ENCODE measurements at regions not wholly inside any gene's neighbourhood (a gene's known extent, or its start where the extent isn't known, plus 50 kb on each side); places are given as distances from the start of the nearest gene placed in this dataset.
A peak's percentile ranks its signal among the peaks of the same experiment; 100 is the strongest.

DNA sequence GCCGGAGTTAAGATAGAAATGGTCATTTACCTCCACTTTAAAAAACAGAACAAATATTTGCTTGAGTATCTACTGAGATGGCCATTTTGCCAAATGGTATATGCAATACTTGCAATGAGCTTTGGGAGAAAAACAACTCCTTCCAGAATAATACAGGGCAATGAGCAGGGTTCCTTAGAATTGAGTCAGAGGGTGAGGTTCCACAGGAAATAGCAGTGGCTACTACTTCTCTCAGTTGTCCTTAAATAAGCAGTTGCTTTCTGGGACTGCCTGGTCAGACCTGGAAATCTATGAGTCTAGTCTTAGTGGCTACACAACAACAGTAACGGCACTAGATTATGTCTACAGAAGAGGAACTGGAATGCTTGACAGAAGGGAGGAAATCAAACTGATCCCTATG, 80.9 kb upstream of the CCDC85A start:
- peak; percentile 43 for DNase-seq (ENCODE audit: low spot score)

GRCh38 chr2:56104962-56105361, 78.8 kb upstream of the CCDC85A start:
- no peak for DNase-seq (ENCODE audit: low spot score)

GRCh38 chr2:56107502-56108220, 76.1 kb upstream of the CCDC85A start:
- DNase-seq (ENCODE audit: low spot score): no peak

GRCh38 chr2:56108806-56109205, 75.0 kb upstream of the CCDC85A start:
- no peak for DNase-seq (ENCODE audit: low spot score)

- DNase-seq (ENCODE audit: low spot score): no peak
Measured at GRCh38 chr2:56109994-56110393, 73.8 kb upstream of the CCDC85A start.

DNA sequence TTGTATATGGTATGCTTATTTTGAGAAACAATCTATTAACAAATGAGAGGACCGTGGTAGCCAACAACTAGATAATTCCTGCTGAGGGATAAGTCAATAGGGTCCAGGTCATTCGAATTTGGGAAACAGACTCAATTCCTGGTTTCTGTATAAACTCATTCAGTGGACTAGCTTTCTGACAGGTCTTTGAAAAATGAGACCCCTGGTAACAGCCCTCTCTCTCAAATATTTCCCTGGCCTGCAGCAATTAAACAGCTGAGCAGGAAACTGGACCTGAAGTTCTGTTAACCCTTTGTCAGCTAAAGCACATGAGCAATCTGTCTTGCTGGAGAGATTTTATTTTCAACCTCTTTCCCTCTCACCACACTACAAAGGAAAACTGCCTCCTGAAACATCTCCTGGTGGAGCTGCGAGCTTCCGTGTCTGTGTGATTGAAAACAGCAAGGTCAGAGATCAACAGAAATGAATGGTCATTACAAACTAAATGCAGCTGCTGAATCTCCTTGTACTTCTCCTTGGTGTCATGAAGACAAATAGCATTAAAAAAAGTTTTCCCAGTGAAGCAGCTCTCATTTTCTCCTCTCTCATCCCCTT, 70.3 kb upstream of the CCDC85A start:
- no peak for DNase-seq (ENCODE audit: low spot score)

DNA sequence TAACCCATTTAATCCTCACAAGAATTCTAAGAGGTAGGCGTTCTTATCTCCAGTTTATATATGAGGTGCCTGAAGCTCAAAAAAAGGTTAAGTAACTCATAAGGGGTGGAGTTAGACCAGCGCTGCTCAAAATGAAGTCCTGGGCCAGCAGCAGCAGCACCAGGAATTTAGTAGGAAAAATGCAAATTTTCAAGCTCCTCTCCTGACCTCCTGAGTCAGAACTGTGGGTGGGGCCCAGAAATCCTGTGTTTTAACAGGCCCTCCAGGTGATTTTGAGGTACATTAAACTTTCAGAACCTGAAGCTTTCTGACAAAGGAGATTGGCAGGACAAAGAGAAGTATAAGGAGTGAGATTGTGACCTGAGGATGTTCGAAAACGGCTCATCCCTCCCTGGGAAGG, 66.0 kb upstream of the CCDC85A start:
- DNase-seq (ENCODE audit: low spot score): no peak

DNA sequence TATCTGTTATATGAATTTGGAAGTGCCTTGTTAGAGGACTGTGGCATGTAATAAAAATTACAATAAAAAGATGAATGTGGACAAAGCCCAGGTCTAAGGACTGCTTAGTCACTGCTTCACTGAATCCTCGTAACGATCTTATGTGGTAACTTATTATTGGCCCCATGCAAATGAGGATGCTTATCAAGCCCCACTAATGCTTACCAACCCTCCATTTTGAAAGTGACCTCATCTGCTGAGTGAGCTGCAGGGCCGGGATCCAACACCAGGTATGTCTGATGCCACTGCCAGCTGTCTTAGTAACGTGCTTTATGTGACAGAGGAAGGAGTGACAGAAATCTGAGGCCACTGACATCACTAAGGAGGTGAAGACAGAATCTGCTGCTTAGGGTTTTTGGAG, 65.3 kb upstream of the CCDC85A start:
- no peak for DNase-seq (ENCODE audit: low spot score)

- DNase-seq (ENCODE audit: low spot score): no peak
Measured at GRCh38 chr2:56121995-56122394, 61.8 kb upstream of the CCDC85A start.

DNA sequence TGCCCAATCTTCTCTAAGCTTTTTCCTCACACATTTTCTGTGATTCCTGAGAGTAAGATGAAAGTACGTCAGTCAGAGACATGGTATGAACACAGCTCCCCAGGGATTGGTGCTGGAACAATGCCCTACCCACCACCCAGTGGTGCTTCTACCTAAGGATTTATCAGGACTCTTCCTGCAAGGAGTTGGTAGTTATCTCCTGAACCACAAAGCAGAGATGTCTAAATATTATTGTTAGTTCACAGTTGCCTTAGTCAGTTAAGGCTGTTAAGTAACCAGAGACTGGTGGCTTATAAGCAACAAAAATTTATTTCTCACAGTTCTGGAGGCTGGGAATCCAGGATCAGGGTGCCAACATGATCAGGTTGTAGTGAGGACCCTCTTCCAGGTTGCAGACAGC, 60.3 kb upstream of the CCDC85A start:
- no peak for DNase-seq (ENCODE audit: low spot score)

- DNase-seq (ENCODE audit: low spot score): no peak
Measured at GRCh38 chr2:56127010-56127409, 56.8 kb upstream of the CCDC85A start.

DNA sequence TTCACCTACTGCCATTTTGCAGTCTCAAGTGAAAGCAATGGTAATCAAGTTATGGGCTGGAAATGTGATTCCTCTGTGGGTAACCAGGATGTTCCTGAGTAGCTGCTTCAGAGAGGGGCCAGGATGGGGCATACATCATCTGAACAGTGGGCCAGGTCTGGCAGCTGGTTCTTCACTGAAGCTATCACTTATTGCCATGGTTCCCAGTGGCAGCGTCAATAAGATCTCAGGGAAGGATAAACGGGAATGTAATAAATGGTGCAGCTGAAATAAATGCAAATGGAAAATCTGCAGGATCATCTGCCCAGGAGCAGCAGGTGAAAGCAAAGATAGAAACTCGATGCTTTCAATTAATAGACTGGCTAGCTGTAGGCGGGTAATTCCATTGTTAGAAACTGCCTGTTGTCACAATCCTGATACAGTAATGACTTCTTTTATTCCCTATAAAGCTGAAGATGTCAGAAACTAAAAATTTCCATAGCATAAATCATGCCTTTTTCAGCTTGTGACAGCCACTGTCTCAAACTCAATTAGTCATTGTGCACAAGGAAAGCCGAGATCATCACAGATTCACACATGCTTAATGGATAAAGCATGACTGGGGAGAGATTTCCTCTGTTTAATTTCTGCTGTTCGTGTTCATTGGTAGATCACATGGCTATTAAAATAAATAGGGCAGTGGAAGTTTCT, 56.2 kb upstream of the CCDC85A start:
- DNase-seq (ENCODE audit: low spot score): no peak

DNA sequence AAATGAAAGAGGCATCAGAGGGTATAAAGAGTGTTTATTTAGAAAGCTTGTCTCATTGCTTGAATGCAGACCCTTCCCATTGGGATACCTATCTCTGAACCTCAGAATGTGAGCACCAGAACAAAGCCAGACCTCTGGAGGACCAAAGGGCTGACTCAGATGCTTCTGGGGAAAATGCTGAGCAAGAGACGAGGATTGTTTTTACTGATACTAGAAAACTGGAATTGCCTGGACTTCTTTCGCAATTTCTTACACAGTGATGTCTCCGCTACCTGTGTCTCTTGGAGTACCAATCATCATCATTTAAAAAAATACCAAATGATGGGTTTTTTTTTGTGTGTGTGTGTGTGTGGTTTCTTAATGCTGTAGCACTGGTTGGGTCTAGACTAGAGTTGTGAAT, 55.6 kb upstream of the CCDC85A start:
- DNase-seq (ENCODE audit: low spot score): no peak

DNA sequence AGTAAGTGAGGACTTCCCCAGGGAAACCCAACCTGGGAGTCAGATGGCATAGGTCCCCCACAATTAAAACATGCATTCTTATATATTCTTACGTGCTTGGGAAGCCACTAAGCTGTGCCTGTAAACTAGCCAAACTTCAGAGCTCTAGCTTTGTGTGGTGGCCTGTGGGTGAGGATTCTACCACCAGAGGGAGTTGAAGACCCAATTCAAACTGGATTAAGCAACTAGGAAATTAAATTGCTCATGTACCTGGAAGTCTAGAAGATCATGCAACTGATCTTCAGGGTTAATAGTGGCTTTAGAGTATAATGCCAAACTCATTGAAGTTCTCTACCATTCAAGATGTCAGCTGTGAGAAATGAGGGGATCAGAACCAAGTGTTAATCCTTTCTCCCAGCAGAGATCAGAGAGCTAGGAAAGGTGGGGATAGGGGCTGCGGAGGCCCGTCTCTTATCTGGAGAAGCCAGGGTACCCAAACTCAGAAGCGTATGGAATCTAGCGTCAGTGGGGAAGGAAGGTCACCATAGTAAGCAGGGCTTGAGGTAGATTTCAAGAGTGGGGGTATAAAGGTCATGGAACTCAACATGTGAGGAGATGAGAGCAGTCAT, 53.2 kb upstream of the CCDC85A start:
- DNase-seq (ENCODE audit: low spot score): peak; percentile 53

- DNase-seq (ENCODE audit: low spot score): peak; percentile 62
Measured at GRCh38 chr2:56132138-56132537, 51.7 kb upstream of the CCDC85A start.

- DNase-seq (ENCODE audit: low spot score): no peak
Measured at GRCh38 chr2:56133441-56133840, 50.3 kb upstream of the CCDC85A start.

DNA sequence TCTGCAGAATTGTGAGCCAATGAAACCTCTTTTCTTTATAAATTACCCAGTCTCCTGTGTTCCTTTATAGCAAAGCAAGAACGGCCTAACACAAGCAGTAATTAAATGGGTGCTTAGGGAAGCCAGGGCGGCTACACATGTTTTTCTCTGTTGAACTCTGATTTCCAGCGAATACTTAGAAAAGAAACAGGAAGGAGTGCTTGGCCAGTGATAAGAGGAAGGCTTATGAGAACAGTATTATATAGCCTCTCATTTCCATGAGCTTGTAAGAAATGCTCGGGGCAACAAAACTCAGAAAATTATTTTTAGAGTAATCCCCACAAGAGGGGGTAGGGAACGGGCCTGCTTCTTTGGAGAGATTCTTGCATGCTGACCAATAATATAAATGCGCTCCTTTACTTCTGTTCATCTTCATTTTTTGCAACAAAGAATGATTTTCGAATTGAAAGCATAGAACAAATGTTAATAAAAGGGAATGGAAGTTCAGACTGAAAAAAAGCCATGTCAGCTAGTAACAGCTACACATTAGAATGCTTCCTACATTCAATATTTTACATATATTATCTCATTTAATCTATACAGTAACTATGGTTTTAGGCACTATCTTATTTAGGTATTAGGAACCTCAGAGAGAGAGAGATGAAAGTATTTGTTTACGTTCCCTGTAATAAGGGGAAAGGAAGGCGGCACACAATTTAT, 49.7 kb upstream of the CCDC85A start:
- DNase-seq (ENCODE audit: low spot score): no peak

Data from AG08395 (cell line).